WERI-Rb-1 (cell line): ENCODE measurements at regions not wholly inside any gene's neighbourhood (a gene's known extent, or its start where the extent isn't known, plus 50 kb on each side); places are given as distances from the start of the nearest gene placed in this dataset.
"Not testable (repeated sequence)": the region's sequence is repeated elsewhere in the genome, so short reads cannot be mapped to it uniquely, and the experiment has no call there.

Source experiments
- DNase-seq: peaks from one replicate; pipeline ENCODE4 v3.0.0-alpha.2; 2020
- H3K27ac ChIP-seq: fragments of 250-450 bp; sonication (Bioruptor Pico); 2 replicates; pipeline ENCODE4 v1.5.1; 2020; ENCODE audit warnings: mild to moderate bottlenecking, moderate library complexity
- H3K27me3 ChIP-seq: fragments of 250-450 bp; sonication (Bioruptor Pico); 2 replicates; pipeline ENCODE4 v1.5.1; 2021; ENCODE audit warnings: mild to moderate bottlenecking, low read depth, moderate library complexity; ENCODE audit not compliant: insufficient read depth, severe bottlenecking
- H3K36me3 ChIP-seq: fragments of 250-450 bp; sonication (Bioruptor Pico); 2 replicates; pipeline ENCODE4 v1.5.1; 2020; ENCODE audit warnings: mild to moderate bottlenecking, moderate library complexity
- H3K4me3 ChIP-seq: 2 replicates; pipeline ENCODE4 v1.5.1; 2011; ENCODE audit warnings: low read depth, mild to moderate bottlenecking, control low read depth, low read length
- H3K9me3 ChIP-seq: fragments of 250-450 bp; sonication (Bioruptor Pico); 2 replicates; pipeline ENCODE4 v1.5.1; 2021; ENCODE audit warnings: mild to moderate bottlenecking, moderate library complexity; ENCODE audit not compliant: severe bottlenecking
- TF ChIP-seq, protein P1 (sequence below): IDR thresholded peaks from 2 replicates; pipeline ENCODE4 v1.5.1; 2011; ENCODE audit warnings: low read depth, mild to moderate bottlenecking, control low read depth, inconsistent platforms, low read length

DNA sequence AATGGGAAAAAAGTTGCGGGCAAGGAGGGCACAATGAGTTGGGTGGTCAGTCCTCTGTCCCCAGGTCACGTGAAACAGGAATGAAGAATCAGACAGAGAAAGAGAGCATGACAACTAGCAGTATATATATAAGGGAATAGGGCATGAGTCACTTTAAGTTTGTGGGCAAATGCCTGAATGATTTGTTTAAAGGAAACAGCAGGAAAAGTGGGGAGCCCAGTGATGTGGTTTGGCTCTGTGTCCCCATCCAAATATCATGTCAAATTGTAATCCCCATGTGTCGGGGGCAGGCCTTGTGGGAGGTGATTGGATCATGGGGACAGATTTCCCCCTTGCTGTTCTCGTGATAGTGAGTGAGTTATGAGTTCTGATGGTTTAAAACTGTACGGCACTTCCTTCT, 195.3 kb upstream of the IGF1 start:
- H3K27ac ChIP-seq = no peak overlapping the region
- H3K4me3 ChIP-seq = no peak overlapping the region
- TF ChIP-seq, protein P1, sequence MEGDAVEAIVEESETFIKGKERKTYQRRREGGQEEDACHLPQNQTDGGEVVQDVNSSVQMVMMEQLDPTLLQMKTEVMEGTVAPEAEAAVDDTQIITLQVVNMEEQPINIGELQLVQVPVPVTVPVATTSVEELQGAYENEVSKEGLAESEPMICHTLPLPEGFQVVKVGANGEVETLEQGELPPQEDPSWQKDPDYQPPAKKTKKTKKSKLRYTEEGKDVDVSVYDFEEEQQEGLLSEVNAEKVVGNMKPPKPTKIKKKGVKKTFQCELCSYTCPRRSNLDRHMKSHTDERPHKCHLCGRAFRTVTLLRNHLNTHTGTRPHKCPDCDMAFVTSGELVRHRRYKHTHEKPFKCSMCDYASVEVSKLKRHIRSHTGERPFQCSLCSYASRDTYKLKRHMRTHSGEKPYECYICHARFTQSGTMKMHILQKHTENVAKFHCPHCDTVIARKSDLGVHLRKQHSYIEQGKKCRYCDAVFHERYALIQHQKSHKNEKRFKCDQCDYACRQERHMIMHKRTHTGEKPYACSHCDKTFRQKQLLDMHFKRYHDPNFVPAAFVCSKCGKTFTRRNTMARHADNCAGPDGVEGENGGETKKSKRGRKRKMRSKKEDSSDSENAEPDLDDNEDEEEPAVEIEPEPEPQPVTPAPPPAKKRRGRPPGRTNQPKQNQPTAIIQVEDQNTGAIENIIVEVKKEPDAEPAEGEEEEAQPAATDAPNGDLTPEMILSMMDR = no peak
- DNase-seq = no peak
- peaks cover 2% of the 10 kb centered on the region for H3K9me3 ChIP-seq
- H3K27me3 ChIP-seq = no peaks in the 10 kb centered on the region
- no peaks in the 10 kb centered on the region for H3K36me3 ChIP-seq

DNA sequence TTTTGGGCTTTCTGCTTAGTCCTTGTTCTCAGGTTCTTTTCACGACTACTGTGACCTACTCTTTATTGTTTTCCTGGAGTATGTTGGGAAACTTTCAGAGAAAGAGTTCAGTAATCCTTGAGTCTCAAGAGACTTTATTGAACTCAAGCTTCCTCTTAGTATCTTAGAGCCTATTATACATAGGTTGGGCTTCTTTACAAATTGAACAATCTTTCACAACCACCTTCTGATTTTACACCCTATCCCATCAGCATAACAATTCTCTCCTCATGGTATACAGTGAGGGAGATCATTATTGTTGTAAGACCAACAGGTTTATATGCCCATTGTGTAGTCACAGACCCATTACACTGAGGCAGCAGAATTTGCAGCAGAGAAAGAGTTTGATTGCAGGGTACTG, 193.2 kb upstream of the IGF1 start:
- no peak for DNase-seq
- Histone ChIP-seq H3K27ac (no peak overlapping the region), H3K9me3 (peaks cover 2% of the 10 kb centered on the region), H3K36me3 (no peaks in the 10 kb centered on the region), H3K27me3 (no peaks in the 10 kb centered on the region), H3K4me3 (no peak overlapping the region)
- TF ChIP-seq, protein P1 = no peak

DNA sequence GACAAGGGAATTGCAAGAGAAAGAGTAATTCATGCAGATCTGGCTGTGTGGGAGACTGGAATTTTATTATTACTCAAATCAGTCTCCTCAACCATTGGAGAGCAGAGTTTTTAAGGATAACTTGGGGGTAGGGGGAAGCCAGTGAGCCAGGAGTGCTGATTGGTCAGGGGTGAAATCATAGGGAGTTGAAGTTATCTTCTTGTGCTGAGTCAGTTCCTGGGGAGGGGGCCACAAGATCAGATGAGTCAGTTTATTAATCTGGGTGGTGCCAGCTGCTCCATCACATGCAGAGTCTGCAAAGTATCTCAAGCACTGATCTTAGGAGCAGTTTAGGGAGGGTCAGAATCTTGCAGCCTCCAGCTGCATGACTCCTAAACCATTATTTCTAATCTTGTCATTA, 191.8 kb upstream of the IGF1 start:
- not testable (repeated sequence) for H3K4me3 ChIP-seq, H3K27ac ChIP-seq, DNase-seq, H3K36me3 ChIP-seq, H3K9me3 ChIP-seq, H3K27me3 ChIP-seq

DNA sequence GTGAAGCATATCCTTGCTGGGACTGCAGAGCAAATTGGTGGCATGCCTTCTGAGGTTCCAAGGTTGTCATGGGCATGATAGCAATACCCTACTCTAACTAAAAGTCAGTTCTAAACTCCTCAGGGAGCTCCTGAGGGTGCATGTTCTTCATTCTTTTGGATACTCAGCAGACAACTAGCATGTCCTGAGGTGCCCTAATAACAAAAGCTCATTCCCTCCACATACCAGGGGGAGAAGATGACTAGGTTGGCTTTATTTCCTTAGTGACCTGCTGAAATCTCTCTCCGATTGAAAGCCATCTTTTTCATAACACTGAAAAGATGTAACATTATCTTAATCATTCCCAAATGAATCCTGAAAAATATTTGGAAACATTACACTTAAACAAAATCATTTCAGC, 188.7 kb upstream of the IGF1 start:
- TF ChIP-seq, protein P1 = no peak
- no peak for DNase-seq
- no peak overlapping the region for H3K27ac ChIP-seq

DNA sequence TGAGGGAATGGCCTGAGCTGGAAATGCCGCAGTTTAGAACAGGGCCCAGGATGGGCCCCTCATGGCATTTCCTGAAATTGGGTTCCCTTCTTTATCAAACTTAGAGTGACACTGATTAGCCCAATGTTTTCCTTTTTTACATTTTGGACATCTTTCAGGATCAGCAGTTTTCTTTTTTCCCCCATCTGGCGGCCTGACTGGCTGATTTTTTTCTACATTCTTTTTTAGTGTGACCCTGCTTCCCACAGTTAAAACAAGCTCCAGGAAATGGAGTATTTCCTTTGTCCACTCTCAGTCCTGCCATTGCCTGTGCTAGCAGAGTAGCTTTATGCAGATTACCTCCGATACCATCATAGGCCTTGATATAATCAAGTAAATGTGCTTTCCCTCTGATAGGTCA, 185.8 kb upstream of the IGF1 start:
- not testable (repeated sequence) for H3K27ac ChIP-seq, H3K4me3 ChIP-seq, H3K9me3 ChIP-seq, H3K36me3 ChIP-seq, H3K27me3 ChIP-seq
- DNase-seq = peak; percentile 11

More for the DNA sequence above, 188.7 kb upstream of the IGF1 start:
- Histone ChIP-seq H3K27me3 (no peaks in the 10 kb centered on the region), H3K9me3 (peaks cover 2% of the 10 kb centered on the region), H3K36me3 (no peaks in the 10 kb centered on the region), H3K4me3 (no peak overlapping the region)

DNA sequence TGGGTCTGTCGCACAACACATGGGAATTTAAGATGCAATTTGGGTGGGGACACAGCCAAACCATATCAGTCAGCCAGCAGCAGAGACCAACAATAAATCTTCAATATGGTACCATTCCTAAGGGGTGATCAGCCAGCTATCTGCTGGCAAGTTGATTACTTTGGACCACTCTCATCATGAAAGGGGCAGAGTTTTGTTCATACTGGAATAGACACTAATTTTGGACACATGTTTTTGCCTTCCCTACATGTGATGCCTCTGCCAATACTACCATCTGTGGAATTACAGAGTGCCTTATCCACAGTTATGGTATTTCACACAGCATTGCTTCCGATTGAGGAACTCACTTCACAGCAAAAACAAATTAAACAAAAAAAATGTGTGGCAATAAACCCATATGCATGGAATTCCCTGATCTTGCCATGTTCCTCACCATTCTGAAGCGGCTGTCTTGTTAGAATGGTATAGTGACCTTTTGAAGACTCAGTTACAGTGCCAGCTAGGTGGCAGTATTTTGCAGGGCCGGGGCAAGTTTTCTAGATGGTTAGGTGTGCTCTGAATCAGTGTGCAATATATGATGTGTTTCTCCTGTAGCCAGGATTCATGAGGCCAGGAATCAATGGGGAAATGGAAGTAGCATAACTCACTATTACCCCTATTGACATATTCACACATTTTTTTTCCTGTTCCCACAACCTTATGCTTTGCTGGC, 179.0 kb upstream of the IGF1 start:
- no peak overlapping the region for H3K4me3 ChIP-seq
- TF ChIP-seq, protein P1 = peak; percentile 34; the same call in 1 of the 2 replicates
- H3K27ac ChIP-seq = no peak overlapping the region
- DNase-seq = peak; percentile 9
- H3K9me3 ChIP-seq = peaks cover 7% of the 10 kb centered on the region
- H3K36me3 ChIP-seq = no peaks in the 10 kb centered on the region
- H3K27me3 ChIP-seq = no peaks in the 10 kb centered on the region

DNA sequence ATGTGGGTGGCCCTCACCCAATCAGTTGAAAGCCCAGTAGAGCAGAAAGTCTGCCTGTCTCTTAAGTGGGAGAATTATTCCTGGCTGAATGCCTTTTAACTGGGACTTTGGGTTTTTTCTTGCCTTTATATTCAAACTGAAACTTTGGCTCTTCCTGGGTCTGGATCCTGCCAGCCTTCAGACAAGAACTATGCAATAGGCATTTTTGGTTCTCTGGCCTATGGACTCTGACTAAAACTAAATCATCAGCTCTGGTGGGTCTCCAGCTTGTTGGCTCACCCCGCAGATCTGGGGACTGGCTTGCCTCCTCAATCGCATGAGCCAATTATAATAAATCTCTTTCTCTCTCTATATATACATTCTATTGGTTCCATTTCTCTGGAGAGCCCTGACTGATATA, 173.0 kb upstream of the IGF1 start:
- H3K9me3 ChIP-seq = peaks cover 10% of the 10 kb centered on the region
- no peaks in the 10 kb centered on the region for H3K36me3 ChIP-seq
- no peaks in the 10 kb centered on the region for H3K27me3 ChIP-seq
- no peak overlapping the region for H3K4me3 ChIP-seq
- no peak for DNase-seq
- TF ChIP-seq, protein P1 = no peak
- H3K27ac ChIP-seq = no peak overlapping the region
